Fibroblast of villous mesenchyme (primary cell): ENCODE measurements at regions not wholly inside any gene's neighbourhood (a gene's known extent, or its start where the extent isn't known, plus 50 kb on each side); places are given as distances from the start of the nearest gene placed in this dataset.

Source experiments
- DNase-seq: peaks from one replicate; pipeline ENCODE4 v3.0.0-alpha.2; 2010; ENCODE audit warnings: low read depth
- H3K4me3 ChIP-seq: 2 replicates; pipeline ENCODE4 v1.5.1; 2011; ENCODE audit warnings: low read depth, mild to moderate bottlenecking, low read length
- CTCF ChIP-seq: IDR thresholded peaks from 2 replicates; pipeline ENCODE4 v1.5.1; 2012; ENCODE audit warnings: low read depth, mild to moderate bottlenecking, low read length; ENCODE audit not compliant: insufficient read depth

DNA sequence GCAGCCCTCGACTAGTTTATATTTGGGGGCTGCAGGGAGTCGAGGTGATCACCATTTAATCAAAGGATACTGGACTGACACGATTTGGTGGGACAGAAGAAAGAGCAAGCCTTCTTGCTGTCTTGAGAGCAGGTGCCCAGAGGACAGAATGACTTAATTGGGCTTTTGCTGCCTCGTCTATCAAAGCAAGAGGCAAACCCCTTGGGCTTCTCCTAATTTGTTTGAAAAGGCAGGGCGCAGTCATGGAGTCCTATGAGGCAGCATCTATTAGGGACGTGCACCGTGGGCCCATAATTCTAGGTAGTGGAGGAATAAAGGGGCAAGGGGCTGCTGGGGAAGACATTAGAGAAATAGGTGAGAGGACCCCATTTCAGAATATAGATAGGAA, 1411.3 kb downstream of the TBC1D22A start:
- H3K4me3 ChIP-seq: no peak overlapping the region
- no peak for DNase-seq
- TF ChIP-seq CTCF: no peak

DNA sequence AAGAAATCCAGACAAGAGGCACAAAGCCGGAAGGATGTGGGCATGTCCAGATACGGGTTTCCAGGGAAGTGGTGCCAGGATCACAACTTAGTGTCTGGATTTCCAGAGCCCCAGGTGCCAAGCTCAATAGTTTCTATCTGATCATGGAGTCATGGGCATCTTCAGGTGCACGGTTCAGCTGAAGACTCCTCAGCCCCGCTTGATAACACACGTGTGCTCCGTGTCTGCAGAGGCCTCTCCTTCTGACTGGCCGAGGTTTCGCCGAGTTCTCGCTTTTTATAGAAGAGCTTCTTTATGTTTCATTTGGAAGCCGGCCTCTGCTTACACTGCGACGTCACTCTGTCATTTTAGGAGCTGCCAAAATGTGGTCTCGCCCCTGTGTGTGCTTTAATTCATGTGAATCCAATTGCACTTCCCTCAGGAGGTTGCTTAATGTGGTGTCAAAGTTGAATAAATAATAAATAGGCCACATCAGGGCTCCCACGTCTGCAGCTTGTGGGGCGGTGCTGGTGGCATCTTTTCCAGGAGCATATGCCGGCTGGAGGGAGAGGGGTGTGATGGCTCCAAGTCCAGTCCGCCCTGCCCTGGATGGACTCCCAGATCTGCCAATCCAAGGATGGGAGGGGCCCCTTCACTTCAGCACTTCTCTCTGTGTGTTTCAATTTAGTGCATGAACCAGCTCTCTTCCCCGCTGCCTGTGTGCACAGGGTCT, 1410.8 kb downstream of the TBC1D22A start:
- H3K4me3 ChIP-seq: no peak overlapping the region
- no peak for DNase-seq
- no peak for TF ChIP-seq CTCF

GRCh38 chr22:48171271-48171691, 1408.8 kb downstream of the TBC1D22A start:
- no peak for DNase-seq
- TF ChIP-seq CTCF: no peak
- H3K4me3 ChIP-seq: no peak overlapping the region

DNA sequence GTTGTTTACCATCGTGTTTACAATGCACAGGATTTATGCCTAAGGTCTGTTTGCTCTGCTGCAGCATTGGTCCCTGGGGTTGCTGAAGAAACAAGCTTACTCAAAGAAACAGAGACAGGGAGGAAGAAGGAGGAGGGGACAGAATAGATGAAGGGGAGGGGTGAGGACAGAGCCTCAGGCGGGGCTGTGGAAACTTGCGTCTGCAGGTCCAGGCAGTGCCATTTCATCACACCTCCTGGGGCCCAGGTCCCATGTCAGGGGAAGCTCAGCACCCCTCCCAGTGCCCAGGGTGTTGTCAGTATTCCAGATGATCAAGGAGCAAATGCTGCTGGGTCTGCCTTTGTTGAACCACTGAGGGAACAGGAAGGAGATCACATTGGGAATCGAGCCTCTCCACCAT, 1406.8 kb downstream of the TBC1D22A start:
- no peak for DNase-seq
- TF ChIP-seq CTCF: no peak
- no peak overlapping the region for H3K4me3 ChIP-seq

GRCh38 chr22:48167238-48167637, 1404.8 kb downstream of the TBC1D22A start:
- no peak for DNase-seq
- H3K4me3 ChIP-seq: no peak overlapping the region
- no peak for TF ChIP-seq CTCF

DNA sequence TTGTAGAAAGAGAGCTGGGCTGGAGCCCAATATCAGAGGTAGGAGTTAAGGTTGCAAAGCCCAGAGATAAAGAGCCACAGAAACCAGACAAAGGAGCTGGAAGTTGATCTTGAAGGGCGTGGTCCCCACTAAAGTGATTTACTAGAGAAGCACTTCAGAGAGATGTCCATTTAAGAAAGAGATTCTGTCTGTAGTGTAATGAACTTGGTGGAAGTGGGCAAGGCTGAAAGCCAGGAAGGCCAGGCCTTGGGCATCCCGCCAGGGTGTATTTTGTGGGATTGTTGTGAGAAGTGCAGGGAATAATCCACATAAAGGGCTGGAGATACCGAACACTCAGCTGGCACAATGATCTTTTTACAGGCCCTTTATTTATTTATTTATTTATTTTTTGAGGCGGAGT, 1398.8 kb downstream of the TBC1D22A start:
- DNase-seq: no peak
- no peak overlapping the region for H3K4me3 ChIP-seq
- no peak for TF ChIP-seq CTCF

DNA sequence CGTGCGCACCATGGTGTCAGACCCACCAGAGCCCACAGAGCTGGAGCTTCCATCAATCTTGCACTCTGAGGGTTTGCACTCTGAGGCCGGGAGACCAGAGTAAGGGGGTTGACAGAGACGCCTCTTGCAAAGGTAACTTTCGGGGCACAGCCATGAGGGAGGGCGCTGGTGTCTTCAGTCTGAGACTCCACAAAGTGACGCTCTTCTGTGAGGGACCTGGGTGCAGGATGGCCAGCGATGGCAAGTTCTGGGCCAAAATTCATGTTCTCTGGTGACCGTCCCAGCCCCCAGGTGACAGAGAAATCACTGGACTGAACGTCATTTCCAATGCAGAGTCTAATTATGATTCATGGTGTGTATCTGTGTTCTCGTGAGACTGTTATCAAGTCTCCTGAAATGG, 1395.2 kb downstream of the TBC1D22A start:
- no peak overlapping the region for H3K4me3 ChIP-seq
- no peak for TF ChIP-seq CTCF
- no peak for DNase-seq
